HCT116 (cell line): ENCODE measurements at regions not wholly inside any gene's neighbourhood (a gene's known extent, or its start where the extent isn't known, plus 50 kb on each side); places are given as distances from the start of the nearest gene placed in this dataset.

Experiments
- ATAC-seq: fragments of 200-7000 bp; cut with Tn5 transposase; 2 replicates; pipeline ENCODE4 v1.9.1; 2020; ENCODE audit warnings: mild to moderate bottlenecking, moderate library complexity
- BruUV-seq: library from RNA; stranded (reverse); fragments of 400-500 nt; replicated peaks from 2 replicates; lab custom pipeline; 2021; lab: Mats Ljungman, UMichigan
- CTCF ChIA-PET: fragments of 300-600 bp; sonication (Branson Sonifier 250); formaldehyde crosslinking; loops from one replicate; lab custom pipeline; 2021; ENCODE audit warnings: antibody characterized with exemption; lab: Charles Lee
- POLR2A ChIA-PET: fragments of 300-600, 350-600 bp; sonication (Branson Sonifier 250); formaldehyde crosslinking; loops from one replicate; lab custom pipeline; 2021; ENCODE audit warnings: antibody characterized with exemption; lab: Charles Lee
- RAD21 ChIA-PET, 2 experiments: fragments of 300-600 bp; sonication (Branson Sonifier 250); formaldehyde crosslinking; loops; one replicate each; lab custom pipeline; 2023; ENCODE audit warnings: low total read pairs in 2 of 2; ENCODE audit not compliant: uncharacterized antibody in 2 of 2, unreplicated experiment in 2 of 2, low non-redundant PET in 1 of 2; lab: Charles Lee
- DNase-seq: peaks from one replicate; pipeline ENCODE4 v3.0.0-alpha.2; 2010; ENCODE audit warnings: low read depth, low spot score
- H2AFZ ChIP-seq: fragments of 200-600 bp; shearing (Covaris generic), sonication (generic); 2 replicates; pipeline ENCODE4 v1.6.1; 2017; ENCODE audit warnings: low read depth, mixed run types, mixed read lengths, antibody characterized with exemption, low read length; ENCODE audit not compliant: poor library complexity, severe bottlenecking
- H3K27ac ChIP-seq: 2 replicates; pipeline ENCODE4 v1.5.1; 2012; ENCODE audit warnings: low read depth, low read length
- H3K27me3 ChIP-seq: fragments of 200-600 bp; sonication (generic); 2 replicates; pipeline ENCODE4 v1.6.1; 2016; ENCODE audit warnings: mixed run types, low read length, mixed read lengths; ENCODE audit not compliant: insufficient read depth
- H3K36me3 ChIP-seq, 2 experiments: fragments of 200-500 bp in 1 of 2; fragments of 200-600 bp in 1 of 2; sonication (Bioruptor generic) in 1 of 2; sonication (generic) in 1 of 2; 2 replicates each; pipeline versions ENCODE4 v1.5.1 to v1.6.1; 2014 to 2016; ENCODE audit warnings: low read length in 2 of 2, inconsistent platforms in 1 of 2, mixed read lengths in 1 of 2, mixed run types in 1 of 2; ENCODE audit not compliant: insufficient read depth in 2 of 2, control insufficient read depth in 1 of 2
- H3K4me1 ChIP-seq, 2 experiments: fragments of 200-600 bp in 1 of 2; sonication (generic) in 1 of 2; 2 replicates each; pipeline versions ENCODE4 v1.5.1 to v1.6.1; 2012 to 2017; ENCODE audit warnings: low read length in 2 of 2, inconsistent platforms in 1 of 2, mild to moderate bottlenecking in 1 of 2, mixed read lengths in 1 of 2, mixed run types in 1 of 2, moderate library complexity in 1 of 2; ENCODE audit not compliant: insufficient read depth in 2 of 2, control insufficient read depth in 1 of 2
- H3K4me2 ChIP-seq: fragments of 200-600 bp; sonication (generic); 2 replicates; pipeline ENCODE4 v1.6.1; 2017; ENCODE audit warnings: mixed run types, low read length, mixed read lengths
- H3K4me3 ChIP-seq, 2 experiments: fragments of 200-600 bp in 1 of 2; sonication (generic) in 1 of 2; replicated peaks in 1 of 2; 2 replicates each; pipeline ENCODE4 v1.5.1; 2011 to 2016; ENCODE audit warnings: low read length in 2 of 2, control low read depth in 1 of 2, low read depth in 1 of 2, mild to moderate bottlenecking in 1 of 2, mixed read lengths in 1 of 2, mixed run types in 1 of 2
- H3K79me2 ChIP-seq: fragments of 200-600 bp; sonication (generic); 2 replicates; pipeline ENCODE4 v1.6.1; 2017; ENCODE audit warnings: mild to moderate bottlenecking, mixed run types, low read length, moderate library complexity, mixed read lengths; ENCODE audit not compliant: insufficient read depth
- H3K9ac ChIP-seq: fragments of 200-600 bp; sonication (generic); 2 replicates; pipeline ENCODE4 v1.6.1; 2016; ENCODE audit warnings: low read length, mixed read lengths
- H3K9me2 ChIP-seq: fragments of 200-600 bp; sonication (generic), shearing (Covaris generic); 2 replicates; pipeline ENCODE4 v1.6.1; 2017; ENCODE audit warnings: mixed run types, mild to moderate bottlenecking, moderate library complexity; ENCODE audit not compliant: insufficient read depth
- H3K9me3 ChIP-seq, 2 experiments: fragments of 200-500 bp in 1 of 2; fragments of 200-600 bp in 1 of 2; sonication (Bioruptor generic) in 1 of 2; sonication (generic) in 1 of 2; 2 replicates each; pipeline ENCODE4 v1.6.1; 2014 to 2017; ENCODE audit warnings: low read length in 2 of 2, mixed read lengths in 2 of 2, inconsistent platforms in 1 of 2, low read depth in 1 of 2, mild to moderate bottlenecking in 1 of 2, mixed run types in 1 of 2, moderate library complexity in 1 of 2; ENCODE audit not compliant: control insufficient read depth in 1 of 2, insufficient read depth in 1 of 2
- H4K20me1 ChIP-seq: fragments of 200-600 bp; sonication (generic), shearing (Covaris generic); 2 replicates; pipeline ENCODE4 v1.6.1; 2017; ENCODE audit warnings: mixed run types, mild to moderate bottlenecking, moderate library complexity; ENCODE audit not compliant: insufficient read depth
- ATF3 ChIP-seq: IDR thresholded peaks from 2 replicates; pipeline ENCODE4 v1.6.1; 2012
- CTCF ChIP-seq, 3 experiments: fragments of 200-600 bp in 1 of 3; sonication (generic) in 1 of 3; IDR thresholded peaks in 2 of 3; conservative IDR thresholded peaks in 1 of 3; 2 replicates each; pipeline ENCODE4 v1.5.1; 2012 to 2017; ENCODE audit warnings: low read depth in 2 of 3, low read length in 2 of 3, antibody characterized with exemption in 1 of 3, borderline replicate concordance in 1 of 3, control low read depth in 1 of 3, mild to moderate bottlenecking in 1 of 3, mixed read lengths in 1 of 3, mixed run types in 1 of 3, moderate library complexity in 1 of 3; ENCODE audit not compliant: insufficient read depth in 1 of 3
- ELF1 ChIP-seq: IDR thresholded peaks from 2 replicates; pipeline ENCODE4 v1.6.1; 2012; ENCODE audit warnings: low read depth, borderline replicate concordance
- EZH2 ChIP-seq: fragments of 200-600 bp; sonication (generic); IDR thresholded peaks from 2 replicates; pipeline ENCODE4 v1.6.1; 2017; ENCODE audit warnings: antibody characterized with exemption, mixed run types
- EZH2phosphoT487 ChIP-seq: fragments of 200-600 bp; IDR thresholded peaks from 2 replicates; pipeline ENCODE4 v1.6.1; 2018; ENCODE audit warnings: antibody characterized with exemption, borderline replicate concordance
- FOSL1 ChIP-seq: IDR thresholded peaks from 2 replicates; pipeline ENCODE4 v1.6.1; 2012; ENCODE audit warnings: low read depth
- MAX ChIP-seq: IDR thresholded peaks from 2 replicates; pipeline ENCODE4 v1.6.1; 2012
- POLR2AphosphoS5 ChIP-seq: IDR thresholded peaks from 2 replicates; pipeline ENCODE4 v1.6.1; 2011; ENCODE audit warnings: mild to moderate bottlenecking, low read depth, low read length, moderate library complexity
- SRF ChIP-seq: IDR thresholded peaks from 2 replicates; pipeline ENCODE4 v1.6.1; 2012; ENCODE audit warnings: low read depth
- TCF7L2 ChIP-seq: IDR thresholded peaks from 2 replicates; pipeline ENCODE4 v1.7.0; 2011; ENCODE audit warnings: borderline replicate concordance, inconsistent platforms; ENCODE audit not compliant: insufficient read depth, insufficient read length; ENCODE audit errors: extremely low read depth
- ZNF274 ChIP-seq: fragments of 200-500 bp; sonication (Bioruptor generic); IDR thresholded peaks from 2 replicates; pipeline ENCODE4 v1.6.1; 2014; ENCODE audit warnings: mild to moderate bottlenecking, low read depth, low read length, inconsistent platforms
- intact Hi-C: fragments of 100-400 bp; cut with micrococcal nuclease; formaldehyde crosslinking; loops from 2 replicates; pipeline ENCODE4 v1.10.0; 2022

GRCh38 chr4:113826421-113826820 is 64.9 kb upstream of the CAMK2D start:
- CTCF ChIA-PET = no interaction called here
- H3K27me3 ChIP-seq = no peaks in the 10 kb centered on the region
- H3K4me3 ChIP-seq = no peak overlapping the region
- no peaks in the 10 kb centered on the region for H3K9me3 ChIP-seq
- no peak overlapping the region for H3K27ac ChIP-seq
- RAD21 ChIA-PET = interaction anchor here in 1 of 2 experiments (0.6 kb wide), 1 partner anchor 1021 kb away, joined by 7 read pairs; no protein-coding TSS in a partner anchor
- no peak for DNase-seq
- no peaks in the 10 kb centered on the region for H3K36me3 ChIP-seq
- intact Hi-C loops = no loop called here
- POLR2A ChIA-PET = no interaction called here
- no peaks in the 10 kb centered on the region for H3K79me2 ChIP-seq
- H2AFZ ChIP-seq = no peak overlapping the region
- no peaks in the 10 kb centered on the region for H3K4me1 ChIP-seq
- no peaks in the 10 kb centered on the region for H3K9me2 ChIP-seq
- H3K4me2 ChIP-seq = no peak overlapping the region
- H3K9ac ChIP-seq = no peak overlapping the region
- TF ChIP-seq ZNF274 (no peak), EZH2phosphoT487 (no peak), SRF (no peak), TCF7L2 (no peak), POLR2AphosphoS5 (no peak), EZH2 (no peak), MAX (no peak), FOSL1 (no peak), ATF3 (no peak), ELF1 (no peak), CTCF (IDR thresholded peaks at IDR 0.05 in 2 of 3, conservative IDR thresholded peaks at IDR 0.05 in 1 of 3; ENCODE audit: borderline replicate concordance in 1 of 3, insufficient read depth in 1 of 3, low read depth in 2 of 3, low read length in 2 of 3) (no peak)
- TF ChIP-seq, all 23 proteins: peak for 0
- ATAC-seq = no peak
- no peaks in the 10 kb centered on the region for H4K20me1 ChIP-seq
- no TSS peak for BruUV-seq
